Neural crest cell (in vitro differentiated cells): ENCODE measurements at regions not wholly inside any gene's neighbourhood (a gene's known extent, or its start where the extent isn't known, plus 50 kb on each side); places are given as distances from the start of the nearest gene placed in this dataset.

ENCODE experiments used
- DNase-seq: peaks from one replicate; pipeline ENCODE4 v3.0.0; 2021; ENCODE audit warnings: low read depth, mixed read lengths, low spot score
- H3K27ac Mint-ChIP-seq: one replicate; pipeline ENCODE4 v1.8.0; 2021; ENCODE audit warnings: mild to moderate bottlenecking, mixed read lengths; ENCODE audit not compliant: unreplicated experiment
- H3K27me3 Mint-ChIP-seq: 2 replicates; pipeline ENCODE4 v1.8.0; 2021; ENCODE audit warnings: low read depth, mild to moderate bottlenecking, mixed read lengths
- H3K36me3 Mint-ChIP-seq: 2 replicates; pipeline ENCODE4 v1.8.0; 2021; ENCODE audit warnings: low read depth, mild to moderate bottlenecking, mixed read lengths
- H3K4me1 Mint-ChIP-seq: 2 replicates; pipeline ENCODE4 v1.8.0; 2021; ENCODE audit warnings: mixed read lengths
- H3K4me3 Mint-ChIP-seq: one replicate; pipeline ENCODE4 v1.8.0; 2021; ENCODE audit warnings: mild to moderate bottlenecking, mixed read lengths
- H3K9me3 Mint-ChIP-seq: 2 replicates; pipeline ENCODE4 v1.8.0; 2021; ENCODE audit warnings: mixed read lengths
- TF ChIP-seq, protein P1 (sequence below): fragments of 200-600 bp; sonication (generic); conservative IDR thresholded peaks from 2 replicates; pipeline ENCODE4 v1.5.0; 2021; ENCODE audit warnings: antibody characterized with exemption, mild to moderate bottlenecking

DNA sequence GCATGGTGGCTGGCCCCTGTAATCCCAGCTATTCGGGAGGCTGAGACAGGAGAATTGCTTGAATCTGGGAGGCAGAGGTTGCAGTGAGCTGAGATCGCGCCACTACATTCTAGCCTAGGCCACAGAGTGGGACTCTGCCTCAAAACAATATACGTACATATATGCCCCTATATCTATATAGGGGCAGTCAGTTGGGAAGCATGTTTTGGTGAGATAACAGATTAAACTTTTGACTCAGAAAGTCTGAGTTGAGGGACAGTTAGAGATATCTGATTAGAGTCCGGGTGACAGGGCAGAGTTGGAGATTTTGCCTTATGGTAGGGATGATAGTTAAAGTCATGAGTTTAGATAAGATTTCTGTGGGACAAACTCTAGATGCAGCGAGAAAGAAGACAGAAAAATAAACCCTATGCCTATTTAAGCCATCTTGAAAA, 71.8 kb upstream of the ALDH1A1 start:
- TF ChIP-seq, protein P1, sequence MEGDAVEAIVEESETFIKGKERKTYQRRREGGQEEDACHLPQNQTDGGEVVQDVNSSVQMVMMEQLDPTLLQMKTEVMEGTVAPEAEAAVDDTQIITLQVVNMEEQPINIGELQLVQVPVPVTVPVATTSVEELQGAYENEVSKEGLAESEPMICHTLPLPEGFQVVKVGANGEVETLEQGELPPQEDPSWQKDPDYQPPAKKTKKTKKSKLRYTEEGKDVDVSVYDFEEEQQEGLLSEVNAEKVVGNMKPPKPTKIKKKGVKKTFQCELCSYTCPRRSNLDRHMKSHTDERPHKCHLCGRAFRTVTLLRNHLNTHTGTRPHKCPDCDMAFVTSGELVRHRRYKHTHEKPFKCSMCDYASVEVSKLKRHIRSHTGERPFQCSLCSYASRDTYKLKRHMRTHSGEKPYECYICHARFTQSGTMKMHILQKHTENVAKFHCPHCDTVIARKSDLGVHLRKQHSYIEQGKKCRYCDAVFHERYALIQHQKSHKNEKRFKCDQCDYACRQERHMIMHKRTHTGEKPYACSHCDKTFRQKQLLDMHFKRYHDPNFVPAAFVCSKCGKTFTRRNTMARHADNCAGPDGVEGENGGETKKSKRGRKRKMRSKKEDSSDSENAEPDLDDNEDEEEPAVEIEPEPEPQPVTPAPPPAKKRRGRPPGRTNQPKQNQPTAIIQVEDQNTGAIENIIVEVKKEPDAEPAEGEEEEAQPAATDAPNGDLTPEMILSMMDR: no peak
- no peaks in the 10 kb centered on the region for H3K9me3 Mint-ChIP-seq
- H3K27ac Mint-ChIP-seq: no peak overlapping the region
- no peaks in the 10 kb centered on the region for H3K4me1 Mint-ChIP-seq
- H3K27me3 Mint-ChIP-seq: no peaks in the 10 kb centered on the region
- H3K36me3 Mint-ChIP-seq: no peaks in the 10 kb centered on the region
- no peak for DNase-seq
- H3K4me3 Mint-ChIP-seq: no peak overlapping the region

DNA sequence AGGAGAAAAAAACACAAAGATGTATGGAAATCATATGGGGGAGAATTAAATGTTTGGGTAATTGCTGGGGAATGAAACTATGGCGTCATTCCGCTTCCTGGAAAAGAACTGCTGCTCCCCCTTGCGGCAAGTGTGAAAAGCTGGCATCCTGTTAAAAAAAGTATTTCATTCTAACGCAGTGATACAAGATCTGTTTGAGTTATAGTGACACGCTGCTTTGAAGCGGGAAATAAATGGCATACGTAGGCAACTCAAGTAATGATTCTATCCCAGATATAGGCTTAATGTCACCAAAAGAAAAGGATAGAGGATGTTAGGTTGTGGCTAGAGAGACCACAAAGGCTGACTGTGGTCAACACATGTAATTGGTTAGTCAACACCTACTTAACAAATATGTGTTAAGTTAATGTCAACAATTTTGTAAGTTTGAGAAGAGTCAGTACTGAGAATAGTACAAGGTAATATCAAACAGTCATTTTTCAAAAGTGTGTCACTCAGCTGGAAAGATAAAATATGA, 70.2 kb upstream of the ALDH1A1 start:
- H3K4me1 Mint-ChIP-seq: no peaks in the 10 kb centered on the region
- no peak overlapping the region for H3K4me3 Mint-ChIP-seq
- DNase-seq: peak; percentile 59
- H3K9me3 Mint-ChIP-seq: peaks cover 3% of the 10 kb centered on the region
- TF ChIP-seq, protein P1: peak; percentile 92
- no peak overlapping the region for H3K27ac Mint-ChIP-seq
- H3K36me3 Mint-ChIP-seq: peaks cover under 1% of the 10 kb centered on the region
- H3K27me3 Mint-ChIP-seq: no peaks in the 10 kb centered on the region

DNA sequence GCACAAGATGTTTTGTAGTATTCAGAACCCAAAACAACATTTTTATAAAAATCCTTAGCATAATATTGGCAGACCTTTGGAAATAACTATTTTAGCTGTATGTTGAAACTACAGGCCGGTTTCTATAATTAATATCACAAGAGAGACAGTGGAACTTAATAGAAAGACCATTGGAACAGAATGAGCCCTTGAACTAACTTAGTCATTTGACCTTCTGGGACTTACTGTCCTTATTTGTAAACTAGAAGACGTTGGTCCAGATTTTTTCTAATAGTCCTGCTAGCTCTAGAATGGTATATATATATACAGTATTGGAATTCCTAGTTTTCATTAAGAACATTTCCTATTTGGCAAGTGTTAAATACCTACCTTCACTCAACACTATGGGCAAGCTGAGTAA, 69.5 kb upstream of the ALDH1A1 start:
- TF ChIP-seq, protein P1: no peak
- Mint-ChIP-seq H3K36me3 (peaks cover 3% of the 10 kb centered on the region), H3K27ac (no peak overlapping the region), H3K4me1 (no peaks in the 10 kb centered on the region), H3K4me3 (no peak overlapping the region), H3K9me3 (peaks cover 6% of the 10 kb centered on the region), H3K27me3 (no peaks in the 10 kb centered on the region)
- no peak for DNase-seq

DNA sequence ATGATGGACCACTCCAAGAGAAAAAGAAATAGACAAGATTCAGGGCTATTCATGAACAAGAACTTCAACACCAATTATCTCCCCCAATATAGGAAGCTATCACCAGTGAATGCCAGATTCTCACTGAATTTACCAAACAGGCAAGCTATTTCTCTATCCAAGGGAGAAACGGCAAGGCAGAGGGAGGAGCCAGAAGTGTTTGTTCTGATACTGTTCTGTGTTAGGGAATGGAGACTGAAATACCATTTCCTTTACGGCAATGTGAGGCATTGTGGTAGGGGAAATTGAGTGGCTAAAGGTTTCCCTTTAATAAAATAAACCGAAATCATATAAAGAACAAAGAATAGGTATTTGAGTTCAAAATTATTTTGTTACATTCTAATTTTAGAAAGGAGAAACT, 68.0 kb upstream of the ALDH1A1 start:
- no peaks in the 10 kb centered on the region for H3K27me3 Mint-ChIP-seq
- no peak overlapping the region for H3K4me3 Mint-ChIP-seq
- TF ChIP-seq, protein P1: no peak
- peaks cover 3% of the 10 kb centered on the region for H3K36me3 Mint-ChIP-seq
- H3K27ac Mint-ChIP-seq: no peak overlapping the region
- no peaks in the 10 kb centered on the region for H3K4me1 Mint-ChIP-seq
- no peak for DNase-seq
- peaks cover 6% of the 10 kb centered on the region for H3K9me3 Mint-ChIP-seq

DNA sequence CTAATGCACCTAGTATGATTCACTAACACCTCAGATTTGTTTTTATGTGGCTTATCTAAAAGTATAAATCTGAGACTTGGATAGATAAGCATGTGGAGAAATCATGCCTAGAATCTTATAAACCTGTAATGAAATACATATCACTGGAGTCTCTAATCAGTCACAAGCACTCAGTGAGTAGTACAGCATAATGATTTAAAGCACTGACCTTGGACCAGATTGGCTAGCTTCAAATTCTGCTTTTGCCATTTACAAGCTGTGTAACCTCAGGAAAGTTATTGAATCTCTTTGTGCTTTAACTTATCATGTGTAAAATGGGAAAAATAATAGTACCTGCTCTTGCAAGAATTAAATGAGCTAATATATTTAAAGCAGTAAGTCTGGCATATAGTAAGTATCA, 61.2 kb upstream of the ALDH1A1 start:
- no peaks in the 10 kb centered on the region for H3K4me1 Mint-ChIP-seq
- H3K27me3 Mint-ChIP-seq: no peaks in the 10 kb centered on the region
- no peak overlapping the region for H3K27ac Mint-ChIP-seq
- peaks cover 3% of the 10 kb centered on the region for H3K36me3 Mint-ChIP-seq
- DNase-seq: no peak
- peaks cover 3% of the 10 kb centered on the region for H3K9me3 Mint-ChIP-seq
- TF ChIP-seq, protein P1: no peak
- H3K4me3 Mint-ChIP-seq: no peak overlapping the region
